Gastrocnemius medialis (tissue), 4 donors: ENCODE measurements at regions not wholly inside any gene's neighbourhood (a gene's known extent, or its start where the extent isn't known, plus 50 kb on each side); places are given as distances from the start of the nearest gene placed in this dataset.

ENCODE experiments used
- ATAC-seq, 2 donors: fragments of 150-250 bp; one replicate each; pipeline ENCODE4 v1.9.1; 2016
- DNase-seq, 2 donors: peaks; one replicate each; pipeline ENCODE4 v3.0.0-alpha.2; 2019
- H3K27ac ChIP-seq, 4 donors: fragments of 200-600 bp; sonication (generic); 1 replicate in 1 of 4; 2 replicates in 3 of 4; pipeline ENCODE4 v1.5.1; 2016 to 2018; ENCODE audit warnings: mild to moderate bottlenecking in 2 of 4, moderate library complexity in 1 of 4
- H3K27me3 ChIP-seq, 3 donors: fragments of 200-600 bp; sonication (generic) in 2 of 3; 1 replicate in 1 of 3; 2 replicates in 2 of 3; pipeline versions ENCODE4 v1.5.1 to v1.6.0; 2016 to 2019; ENCODE audit warnings: mild to moderate bottlenecking in 1 of 3, moderate library complexity in 1 of 3
- H3K36me3 ChIP-seq, 2 donors: fragments of 200-600 bp; sonication (generic) in 1 of 2; one replicate each; pipeline ENCODE4 v1.5.1; 2017 to 2018
- H3K4me1 ChIP-seq, 2 donors: fragments of 200-600 bp; sonication (generic) in 1 of 2; one replicate each; pipeline ENCODE4 v1.5.1; 2016 to 2017; ENCODE audit warnings: mild to moderate bottlenecking in 2 of 2
- H3K4me3 ChIP-seq, 4 donors: fragments of 200-600 bp; sonication (generic) in 3 of 4; 1 replicate in 1 of 4; 2 replicates in 3 of 4; pipeline ENCODE4 v1.5.1; 2016 to 2019; ENCODE audit warnings: mild to moderate bottlenecking in 2 of 4
- H3K9me3 ChIP-seq, 3 donors: fragments of 200-600 bp; sonication (generic) in 2 of 3; 1 replicate in 1 of 3; 2 replicates in 2 of 3; pipeline ENCODE4 v1.5.1; 2016 to 2019
- POLR2A ChIP-seq, 2 donors: fragments of 450-650 bp; IDR thresholded peaks; one replicate each; pipeline ENCODE4 v1.6.1; 2017; ENCODE audit warnings: antibody characterized with exemption in 2 of 2, mild to moderate bottlenecking in 2 of 2, moderate library complexity in 2 of 2
- in situ Hi-C, 4 donors: fragments of 200-750 bp; cut with MboI; loops; one replicate each; pipeline versions ENCODE4 v1.15.0 to v1.8.0; 2017; ENCODE audit warnings: low sequenced_read_pairs in 4 of 4
- intact Hi-C: fragments of 100-400 bp; cut with DNase I; formaldehyde crosslinking; loops from one replicate; pipeline ENCODE4 v1.15.1; 2023; ENCODE audit warnings: low total_unique reads
- TF ChIP-seq, protein P1 (sequence below), 5 experiments: fragments of 450-650 bp in 3 of 5; fragments of 200-600 bp in 2 of 5; sonication (generic) in 2 of 5; IDR thresholded peaks in 4 of 5; conservative IDR thresholded peaks in 1 of 5; 1 replicate in 4 of 5; 2 replicates in 1 of 5; pipeline ENCODE4 v1.5.1; 2016 to 2019; ENCODE audit warnings: antibody characterized with exemption in 5 of 5, mild to moderate bottlenecking in 3 of 5, moderate library complexity in 3 of 5

GRCh38 chrX:13195340-13195739 lies 124.5 kb downstream of the ATXN3L start:
- Histone ChIP-seq H3K27me3 (no peaks in the 10 kb centered on the region), H3K4me1 (no peaks in the 10 kb centered on the region), H3K27ac (no peak overlapping the region), H3K4me3 (no peak overlapping the region), H3K36me3 (no peaks in the 10 kb centered on the region), H3K9me3 (no peaks in the 10 kb centered on the region)
- no peak for DNase-seq
- no peak for TF ChIP-seq POLR2A (IDR thresholded peaks at IDR 0.05)
- TF ChIP-seq, protein P1, sequence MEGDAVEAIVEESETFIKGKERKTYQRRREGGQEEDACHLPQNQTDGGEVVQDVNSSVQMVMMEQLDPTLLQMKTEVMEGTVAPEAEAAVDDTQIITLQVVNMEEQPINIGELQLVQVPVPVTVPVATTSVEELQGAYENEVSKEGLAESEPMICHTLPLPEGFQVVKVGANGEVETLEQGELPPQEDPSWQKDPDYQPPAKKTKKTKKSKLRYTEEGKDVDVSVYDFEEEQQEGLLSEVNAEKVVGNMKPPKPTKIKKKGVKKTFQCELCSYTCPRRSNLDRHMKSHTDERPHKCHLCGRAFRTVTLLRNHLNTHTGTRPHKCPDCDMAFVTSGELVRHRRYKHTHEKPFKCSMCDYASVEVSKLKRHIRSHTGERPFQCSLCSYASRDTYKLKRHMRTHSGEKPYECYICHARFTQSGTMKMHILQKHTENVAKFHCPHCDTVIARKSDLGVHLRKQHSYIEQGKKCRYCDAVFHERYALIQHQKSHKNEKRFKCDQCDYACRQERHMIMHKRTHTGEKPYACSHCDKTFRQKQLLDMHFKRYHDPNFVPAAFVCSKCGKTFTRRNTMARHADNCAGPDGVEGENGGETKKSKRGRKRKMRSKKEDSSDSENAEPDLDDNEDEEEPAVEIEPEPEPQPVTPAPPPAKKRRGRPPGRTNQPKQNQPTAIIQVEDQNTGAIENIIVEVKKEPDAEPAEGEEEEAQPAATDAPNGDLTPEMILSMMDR (IDR thresholded peaks at IDR 0.05 in 4 of 5, conservative IDR thresholded peaks at IDR 0.05 in 1 of 5): no peak
- intact Hi-C loops: no loop called here
- in situ Hi-C loops: no loop called here
- ATAC-seq: no peak

GRCh38 chrX:13194291-13195103 lies 125.4 kb downstream of the ATXN3L start:
- Histone ChIP-seq H3K9me3 (no peaks in the 10 kb centered on the region), H3K36me3 (no peaks in the 10 kb centered on the region), H3K27ac (peak overlapping the region in 2 of 4 donors; percentile 28 to 42), H3K4me3 (no peak overlapping the region), H3K4me1 (no peaks in the 10 kb centered on the region), H3K27me3 (no peaks in the 10 kb centered on the region)
- in situ Hi-C loops: no loop called here
- DNase-seq (peak in 1 of 2 donors; percentile 15), ATAC-seq (peak in 1 of 2 donors; percentile 65)
- TF ChIP-seq POLR2A (IDR thresholded peaks at IDR 0.05): no peak
- TF ChIP-seq, protein P1 (IDR thresholded peaks at IDR 0.05 in 4 of 5, conservative IDR thresholded peaks at IDR 0.05 in 1 of 5): no peak
- intact Hi-C loops: no loop called here

DNA sequence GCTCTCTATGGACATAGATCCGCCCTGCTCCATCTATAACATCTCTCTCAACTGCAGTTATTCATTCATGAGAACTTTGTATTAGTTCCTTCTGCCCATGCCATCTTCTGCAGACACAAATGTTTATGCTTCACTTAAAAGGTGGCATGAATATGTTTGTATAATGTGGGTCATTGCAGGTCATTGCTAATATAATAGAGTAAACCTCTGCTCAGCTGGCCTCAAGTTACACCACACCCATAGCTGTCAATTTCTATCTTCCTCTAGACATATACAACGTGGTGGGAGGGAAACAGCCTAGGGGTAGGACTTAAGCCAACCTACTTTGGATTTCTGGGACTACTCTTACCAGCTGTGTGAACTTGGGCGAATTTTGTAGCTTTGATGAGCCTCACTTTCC lies 129.8 kb downstream of the ATXN3L start:
- Histone ChIP-seq H3K36me3 (no peaks in the 10 kb centered on the region), H3K9me3 (no peaks in the 10 kb centered on the region), H3K27ac (no peak overlapping the region), H3K4me1 (no peaks in the 10 kb centered on the region), H3K4me3 (no peak overlapping the region), H3K27me3 (no peaks in the 10 kb centered on the region)
- intact Hi-C loops (no loop called here), in situ Hi-C loops (no loop called here)
- TF ChIP-seq, protein P1 (IDR thresholded peaks at IDR 0.05 in 4 of 5, conservative IDR thresholded peaks at IDR 0.05 in 1 of 5): no peak
- no peak for TF ChIP-seq POLR2A (IDR thresholded peaks at IDR 0.05)
- no peak for DNase-seq
- ATAC-seq: no peak

DNA sequence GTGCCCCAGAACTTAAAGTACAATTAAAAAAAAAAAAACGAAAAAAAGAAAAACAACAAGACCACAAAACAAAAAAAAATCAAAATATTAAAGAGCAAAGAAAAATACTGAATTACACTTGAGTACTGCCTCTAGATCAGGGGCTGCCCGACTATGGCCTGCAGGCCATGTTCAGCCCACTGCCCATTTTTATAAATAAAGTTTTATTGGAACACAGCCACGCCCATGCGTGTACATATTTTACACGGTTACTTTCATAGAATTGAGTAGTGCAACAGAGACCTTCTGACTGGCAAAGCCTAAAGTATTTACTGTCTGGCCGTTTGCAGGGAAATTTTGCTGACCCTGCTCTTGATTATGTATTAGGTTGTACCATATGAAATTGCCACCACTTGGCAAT lies 130.5 kb downstream of the ATXN3L start:
- no peak overlapping the region for H3K27ac ChIP-seq
- intact Hi-C loops: no loop called here

More for the DNA sequence above, 130.5 kb downstream of the ATXN3L start:
- ATAC-seq (no peak), DNase-seq (no peak)
- Histone ChIP-seq H3K4me3 (no peak overlapping the region), H3K27me3 (no peaks in the 10 kb centered on the region), H3K36me3 (no peaks in the 10 kb centered on the region), H3K9me3 (no peaks in the 10 kb centered on the region), H3K4me1 (no peaks in the 10 kb centered on the region)
- in situ Hi-C loops: no loop called here
- no peak for TF ChIP-seq POLR2A (IDR thresholded peaks at IDR 0.05)
- TF ChIP-seq, protein P1 (IDR thresholded peaks at IDR 0.05 in 4 of 5, conservative IDR thresholded peaks at IDR 0.05 in 1 of 5): no peak
